ENCODE measurements at regions not wholly inside any gene's neighbourhood (a gene's known extent, or its start where the extent isn't known, plus 50 kb on each side); places are given as distances from the start of the nearest gene placed in this dataset.

- H3K4me1 ChIP-seq (ENCODE audit: low read length): no peaks in the 10 kb centered on the region
- H3K9me2 ChIP-seq (replicated peaks; ENCODE audit: insufficient read depth, low read length): no peaks in the 10 kb centered on the region
- H3K4me3 ChIP-seq (ENCODE audit: low read length): no peak overlapping the region
- H3K79me2 ChIP-seq (ENCODE audit: low read length): no peaks in the 10 kb centered on the region
- DNase-seq: no peak
- no peaks in the 10 kb centered on the region for H3K27me3 ChIP-seq (ENCODE audit: low read length)
- H3K4me2 ChIP-seq (ENCODE audit: low read depth, low read length, poor library complexity, severe bottlenecking): no peak overlapping the region
- no peak overlapping the region for H2AFZ ChIP-seq (ENCODE audit: low read length)
- no peaks in the 10 kb centered on the region for H3K9me3 ChIP-seq (ENCODE audit: low read length)
- no peaks in the 10 kb centered on the region for H4K20me1 ChIP-seq (ENCODE audit: insufficient read depth, low read depth, low read length)
- no peak overlapping the region for H3K27ac ChIP-seq (ENCODE audit: low read length)
- H3K9ac ChIP-seq (ENCODE audit: low read length): no peak overlapping the region
- no peaks in the 10 kb centered on the region for H3K36me3 ChIP-seq (ENCODE audit: insufficient read depth, low read length)
These were observed 617.9 kb downstream of the BNC2 start for GRCh38 chr9:16252616-16253015.

DNA sequence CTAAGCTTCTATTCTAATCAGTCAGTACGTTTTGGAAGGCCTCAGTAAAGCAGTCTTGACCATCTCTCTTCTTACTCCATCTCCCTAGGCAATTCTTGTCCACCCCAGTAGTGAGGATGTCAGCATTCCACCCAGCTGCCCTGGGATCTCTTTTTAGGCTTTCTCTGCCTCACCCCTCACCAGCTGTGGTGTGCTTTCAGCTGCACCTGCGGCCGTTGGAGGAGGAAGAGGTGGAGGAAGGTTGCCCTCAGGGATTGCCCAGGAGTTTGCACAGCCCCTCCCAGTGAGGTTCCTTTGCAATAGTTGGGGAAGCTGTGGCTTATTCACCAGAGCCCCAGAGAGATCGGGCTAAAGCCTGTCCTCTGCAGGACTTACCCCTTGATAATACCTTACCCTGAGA is 615.8 kb downstream of the BNC2 start:
- Histone ChIP-seq H3K27me3 (ENCODE audit: low read length) (no peaks in the 10 kb centered on the region), H3K79me2 (ENCODE audit: low read length) (no peaks in the 10 kb centered on the region), H3K9me3 (ENCODE audit: low read length) (no peaks in the 10 kb centered on the region), H3K9me2 (replicated peaks; ENCODE audit: insufficient read depth, low read length) (no peaks in the 10 kb centered on the region), H2AFZ (ENCODE audit: low read length) (no peak overlapping the region), H3K4me1 (ENCODE audit: low read length) (no peaks in the 10 kb centered on the region), H3K27ac (ENCODE audit: low read length) (no peak overlapping the region), H3K36me3 (ENCODE audit: insufficient read depth, low read length) (no peaks in the 10 kb centered on the region), H3K4me3 (ENCODE audit: low read length) (no peak overlapping the region), H3K9ac (ENCODE audit: low read length) (no peak overlapping the region), H3K4me2 (ENCODE audit: low read depth, low read length, poor library complexity, severe bottlenecking) (no peak overlapping the region), H4K20me1 (ENCODE audit: insufficient read depth, low read depth, low read length) (no peaks in the 10 kb centered on the region)
- no peak for DNase-seq

DNA sequence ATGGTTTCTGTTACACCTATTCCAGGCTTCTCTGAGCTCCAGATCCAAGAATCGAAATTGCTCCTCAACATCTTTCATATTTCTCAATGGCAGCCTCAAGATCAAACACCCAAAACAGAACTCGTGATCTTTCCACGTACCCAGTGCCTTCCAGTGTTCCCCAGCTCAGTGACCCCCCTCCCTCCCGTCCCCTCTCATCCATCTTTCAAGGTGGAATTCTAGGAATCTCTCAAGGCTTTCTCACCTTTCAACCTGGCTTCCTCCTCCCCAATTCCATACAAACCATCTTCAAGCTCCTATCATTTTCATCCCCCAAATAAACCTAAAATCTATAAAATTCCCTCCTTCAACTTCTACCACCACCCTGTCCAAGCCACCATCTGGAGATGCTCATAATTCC is 615.3 kb downstream of the BNC2 start:
- H3K4me1 ChIP-seq (ENCODE audit: low read length): no peaks in the 10 kb centered on the region
- H3K36me3 ChIP-seq (ENCODE audit: insufficient read depth, low read length): no peaks in the 10 kb centered on the region
- H3K9ac ChIP-seq (ENCODE audit: low read length): no peak overlapping the region
- no peaks in the 10 kb centered on the region for H3K27me3 ChIP-seq (ENCODE audit: low read length)
- H3K9me3 ChIP-seq (ENCODE audit: low read length): no peaks in the 10 kb centered on the region
- no peaks in the 10 kb centered on the region for H4K20me1 ChIP-seq (ENCODE audit: insufficient read depth, low read depth, low read length)
- no peak for DNase-seq
- no peaks in the 10 kb centered on the region for H3K9me2 ChIP-seq (replicated peaks; ENCODE audit: insufficient read depth, low read length)
- no peaks in the 10 kb centered on the region for H3K79me2 ChIP-seq (ENCODE audit: low read length)
- H3K4me3 ChIP-seq (ENCODE audit: low read length): no peak overlapping the region
- H3K4me2 ChIP-seq (ENCODE audit: low read depth, low read length, poor library complexity, severe bottlenecking): no peak overlapping the region
- H2AFZ ChIP-seq (ENCODE audit: low read length): no peak overlapping the region
- H3K27ac ChIP-seq (ENCODE audit: low read length): no peak overlapping the region

- H3K9ac ChIP-seq (ENCODE audit: low read length): no peak overlapping the region
- H2AFZ ChIP-seq (ENCODE audit: low read length): no peak overlapping the region
- no peak overlapping the region for H3K4me3 ChIP-seq (ENCODE audit: low read length)
- H3K27me3 ChIP-seq (ENCODE audit: low read length): no peaks in the 10 kb centered on the region
- H3K27ac ChIP-seq (ENCODE audit: low read length): no peak overlapping the region
- peak; percentile 48 for DNase-seq
- no peaks in the 10 kb centered on the region for H3K9me2 ChIP-seq (replicated peaks; ENCODE audit: insufficient read depth, low read length)
- H4K20me1 ChIP-seq (ENCODE audit: insufficient read depth, low read depth, low read length): no peaks in the 10 kb centered on the region
- no peaks in the 10 kb centered on the region for H3K9me3 ChIP-seq (ENCODE audit: low read length)
- no peak overlapping the region for H3K4me2 ChIP-seq (ENCODE audit: low read depth, low read length, poor library complexity, severe bottlenecking)
- no peaks in the 10 kb centered on the region for H3K36me3 ChIP-seq (ENCODE audit: insufficient read depth, low read length)
- H3K79me2 ChIP-seq (ENCODE audit: low read length): no peaks in the 10 kb centered on the region
- no peaks in the 10 kb centered on the region for H3K4me1 ChIP-seq (ENCODE audit: low read length)
These were observed 612.9 kb downstream of the BNC2 start for GRCh38 chr9:16257604-16258003.

GRCh38 chr9:16258191-16258590 is 612.3 kb downstream of the BNC2 start:
- H3K36me3 ChIP-seq (ENCODE audit: insufficient read depth, low read length): no peaks in the 10 kb centered on the region
- no peaks in the 10 kb centered on the region for H3K79me2 ChIP-seq (ENCODE audit: low read length)
- H3K4me2 ChIP-seq (ENCODE audit: low read depth, low read length, poor library complexity, severe bottlenecking): no peak overlapping the region
- H3K27me3 ChIP-seq (ENCODE audit: low read length): no peaks in the 10 kb centered on the region
- no peaks in the 10 kb centered on the region for H4K20me1 ChIP-seq (ENCODE audit: insufficient read depth, low read depth, low read length)
- H2AFZ ChIP-seq (ENCODE audit: low read length): no peak overlapping the region
- DNase-seq: no peak
- H3K9ac ChIP-seq (ENCODE audit: low read length): no peak overlapping the region
- no peaks in the 10 kb centered on the region for H3K9me3 ChIP-seq (ENCODE audit: low read length)
- no peak overlapping the region for H3K27ac ChIP-seq (ENCODE audit: low read length)
- H3K4me3 ChIP-seq (ENCODE audit: low read length): no peak overlapping the region
- H3K4me1 ChIP-seq (ENCODE audit: low read length): no peaks in the 10 kb centered on the region
- no peaks in the 10 kb centered on the region for H3K9me2 ChIP-seq (replicated peaks; ENCODE audit: insufficient read depth, low read length)

DNA sequence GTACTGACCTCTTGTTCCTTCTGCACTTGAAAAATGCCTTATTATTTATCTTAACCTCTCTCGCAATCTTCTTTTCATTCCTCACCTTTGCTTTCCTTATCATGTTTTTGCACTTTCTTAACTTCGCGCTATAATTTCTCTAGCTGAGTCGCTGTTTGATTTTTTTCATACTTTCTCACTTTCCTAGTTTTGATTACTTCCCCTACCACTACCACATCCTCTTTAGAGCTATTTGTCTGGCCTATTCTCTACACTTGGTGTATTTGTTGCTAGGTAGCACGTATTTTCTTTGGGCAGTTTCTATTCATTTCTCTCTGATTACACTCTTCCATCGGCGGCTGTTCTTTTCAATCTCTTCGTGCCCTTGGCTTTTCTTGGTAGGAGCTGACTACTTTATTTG is 611.8 kb downstream of the BNC2 start:
- Histone ChIP-seq H2AFZ (ENCODE audit: low read length) (no peak overlapping the region), H3K36me3 (ENCODE audit: insufficient read depth, low read length) (no peaks in the 10 kb centered on the region), H4K20me1 (ENCODE audit: insufficient read depth, low read depth, low read length) (no peaks in the 10 kb centered on the region), H3K9ac (ENCODE audit: low read length) (no peak overlapping the region), H3K4me3 (ENCODE audit: low read length) (no peak overlapping the region), H3K9me3 (ENCODE audit: low read length) (no peaks in the 10 kb centered on the region), H3K79me2 (ENCODE audit: low read length) (no peaks in the 10 kb centered on the region), H3K4me2 (ENCODE audit: low read depth, low read length, poor library complexity, severe bottlenecking) (no peak overlapping the region), H3K4me1 (ENCODE audit: low read length) (no peaks in the 10 kb centered on the region), H3K27me3 (ENCODE audit: low read length) (no peaks in the 10 kb centered on the region), H3K27ac (ENCODE audit: low read length) (no peak overlapping the region), H3K9me2 (replicated peaks; ENCODE audit: insufficient read depth, low read length) (no peaks in the 10 kb centered on the region)
- DNase-seq: no peak

GRCh38 chr9:16262477-16263261 is 607.8 kb downstream of the BNC2 start:
- H3K27me3 ChIP-seq (ENCODE audit: low read length): no peaks in the 10 kb centered on the region
- no peaks in the 10 kb centered on the region for H4K20me1 ChIP-seq (ENCODE audit: insufficient read depth, low read depth, low read length)
- H3K4me2 ChIP-seq (ENCODE audit: low read depth, low read length, poor library complexity, severe bottlenecking): no peak overlapping the region
- no peak overlapping the region for H3K4me3 ChIP-seq (ENCODE audit: low read length)
- no peak overlapping the region for H3K27ac ChIP-seq (ENCODE audit: low read length)
- no peak for DNase-seq
- no peaks in the 10 kb centered on the region for H3K9me3 ChIP-seq (ENCODE audit: low read length)
- H2AFZ ChIP-seq (ENCODE audit: low read length): no peak overlapping the region
- no peaks in the 10 kb centered on the region for H3K79me2 ChIP-seq (ENCODE audit: low read length)
- no peaks in the 10 kb centered on the region for H3K36me3 ChIP-seq (ENCODE audit: insufficient read depth, low read length)
- no peaks in the 10 kb centered on the region for H3K9me2 ChIP-seq (replicated peaks; ENCODE audit: insufficient read depth, low read length)
- H3K9ac ChIP-seq (ENCODE audit: low read length): no peak overlapping the region
- H3K4me1 ChIP-seq (ENCODE audit: low read length): no peaks in the 10 kb centered on the region

- Histone ChIP-seq H4K20me1 (ENCODE audit: insufficient read depth, low read depth, low read length) (no peaks in the 10 kb centered on the region), H2AFZ (ENCODE audit: low read length) (no peak overlapping the region), H3K4me3 (ENCODE audit: low read length) (no peak overlapping the region), H3K9ac (ENCODE audit: low read length) (no peak overlapping the region), H3K9me3 (ENCODE audit: low read length) (no peaks in the 10 kb centered on the region), H3K27me3 (ENCODE audit: low read length) (no peaks in the 10 kb centered on the region), H3K36me3 (ENCODE audit: insufficient read depth, low read length) (no peaks in the 10 kb centered on the region), H3K79me2 (ENCODE audit: low read length) (no peaks in the 10 kb centered on the region), H3K4me1 (ENCODE audit: low read length) (no peaks in the 10 kb centered on the region), H3K4me2 (ENCODE audit: low read depth, low read length, poor library complexity, severe bottlenecking) (no peak overlapping the region), H3K27ac (ENCODE audit: low read length) (no peak overlapping the region), H3K9me2 (replicated peaks; ENCODE audit: insufficient read depth, low read length) (no peaks in the 10 kb centered on the region)
- DNase-seq: no peak
These were observed 604.8 kb downstream of the BNC2 start for GRCh38 chr9:16265688-16266087.

Measured in Karpas-422 (cell line).